IMR-90 (cell line): ENCODE measurements at regions not wholly inside any gene's neighbourhood (a gene's known extent, or its start where the extent isn't known, plus 50 kb on each side); places are given as distances from the start of the nearest gene placed in this dataset.

Experiments used
- ATAC-seq: fragments of 200-7000 bp; cut with Tn5 transposase; 2 replicates; pipeline ENCODE4 v1.9.1; 2020; ENCODE audit warnings: low read depth, mild to moderate bottlenecking, moderate library complexity
- BruUV-seq: library from RNA; stranded (reverse); fragments of 400-500 nt; replicated peaks from 2 replicates; lab custom pipeline; 2021; lab: Mats Ljungman, UMichigan
- CTCF ChIA-PET: fragments of 300-600 bp; formaldehyde crosslinking; extraction: SDS; loops from one replicate; lab custom pipeline; 2021; ENCODE audit warnings: antibody characterized with exemption; lab: Yijun Ruan, JAX
- POLR2A ChIA-PET: fragments of 300-600 bp; sonication (Branson Sonifier 250); formaldehyde crosslinking; loops from one replicate; lab custom pipeline; 2022; ENCODE audit warnings: antibody characterized with exemption; ENCODE audit not compliant: unreplicated experiment; lab: Charles Lee
- DNase-seq: peaks from one replicate; pipeline ENCODE4 v3.0.0; 2013
- H2AFZ ChIP-seq: replicated peaks from 2 replicates; pipeline ENCODE3; 2013; ENCODE audit warnings: low read length, mild to moderate bottlenecking; ENCODE audit not compliant: poor library complexity
- H2AK5ac ChIP-seq: 2 replicates; pipeline ENCODE4 v1.6.1; 2013; ENCODE audit warnings: low read depth, low read length, inconsistent platforms
- H2AK9ac ChIP-seq: replicated peaks from 2 replicates; pipeline ENCODE3; 2013; ENCODE audit warnings: mild to moderate bottlenecking, low read depth, low read length, moderate library complexity; ENCODE audit not compliant: poor library complexity
- H2BK120ac ChIP-seq: 2 replicates; pipeline ENCODE4 v1.6.1; 2013; ENCODE audit warnings: low read depth, low read length, inconsistent platforms
- H2BK15ac ChIP-seq: 3 replicates; pipeline ENCODE4 v1.6.1; 2013; ENCODE audit warnings: low read depth, low read length, inconsistent platforms
- H2BK20ac ChIP-seq: 2 replicates; pipeline ENCODE4 v1.6.1; 2013; ENCODE audit warnings: low read depth, mild to moderate bottlenecking, inconsistent platforms, low read length, moderate library complexity
- H2BK5ac ChIP-seq: 2 replicates; pipeline ENCODE4 v1.6.1; 2013; ENCODE audit warnings: mild to moderate bottlenecking, low read depth, low read length, inconsistent platforms; ENCODE audit not compliant: poor library complexity, severe bottlenecking
- H3K14ac ChIP-seq: replicated peaks from 2 replicates; pipeline ENCODE4 v1.6.1; 2013; ENCODE audit warnings: low read depth, low read length, inconsistent platforms
- H3K18ac ChIP-seq: 2 replicates; pipeline ENCODE4 v1.6.1; 2013; ENCODE audit warnings: low read depth, low read length, control low read depth
- H3K23ac ChIP-seq: 2 replicates; pipeline ENCODE4 v1.6.1; 2013; ENCODE audit warnings: low read depth, low read length, inconsistent platforms
- H3K27ac ChIP-seq: 2 replicates; pipeline ENCODE4 v1.5.1; 2013; ENCODE audit warnings: mild to moderate bottlenecking, control low read depth, low read length; ENCODE audit not compliant: insufficient read depth
- H3K27me3 ChIP-seq: 2 replicates; pipeline ENCODE4 v1.6.1; 2013; ENCODE audit warnings: low read length; ENCODE audit not compliant: control insufficient read depth, insufficient read depth
- H3K36me3 ChIP-seq: 2 replicates; pipeline ENCODE4 v1.6.1; 2013; ENCODE audit warnings: low read length, mixed read lengths; ENCODE audit not compliant: control insufficient read depth, insufficient read depth
- H3K4ac ChIP-seq: 2 replicates; pipeline ENCODE4 v1.6.1; 2013; ENCODE audit warnings: low read depth, low read length, inconsistent platforms
- H3K4me1 ChIP-seq: 2 replicates; pipeline ENCODE4 v1.6.1; 2013; ENCODE audit warnings: low read length, mixed read lengths; ENCODE audit not compliant: control insufficient read depth, insufficient read depth
- H3K4me2 ChIP-seq: 2 replicates; pipeline ENCODE4 v1.6.1; 2013; ENCODE audit warnings: low read depth, mild to moderate bottlenecking, control low read depth, low read length, moderate library complexity
- H3K4me3 ChIP-seq: 2 replicates; pipeline ENCODE4 v1.5.1; 2013; ENCODE audit warnings: low read depth, mild to moderate bottlenecking, control low read depth, low read length, moderate library complexity; ENCODE audit not compliant: insufficient read depth
- H3K56ac ChIP-seq: 2 replicates; pipeline ENCODE4 v1.6.1; 2013; ENCODE audit warnings: low read length, inconsistent platforms; ENCODE audit not compliant: insufficient read depth; ENCODE audit errors: extremely low read depth
- H3K79me1 ChIP-seq, 2 experiments: 2 replicates each; pipeline ENCODE4 v1.6.1; 2013; ENCODE audit warnings: low read length in 2 of 2, inconsistent platforms in 1 of 2, low read depth in 1 of 2
- H3K9ac ChIP-seq: 2 replicates; pipeline ENCODE4 v1.6.1; 2013; ENCODE audit warnings: low read depth, low read length, control low read depth
- H3K9me1 ChIP-seq: 2 replicates; pipeline ENCODE4 v1.6.1; 2013; ENCODE audit warnings: low read length, inconsistent platforms; ENCODE audit not compliant: insufficient read depth
- H3K9me3 ChIP-seq: 2 replicates; pipeline ENCODE4 v1.6.1; 2013; ENCODE audit warnings: low read length; ENCODE audit not compliant: control insufficient read depth, insufficient read depth
- H4K20me1 ChIP-seq: 2 replicates; pipeline ENCODE4 v1.6.1; 2013; ENCODE audit warnings: low read length, inconsistent platforms; ENCODE audit not compliant: insufficient read depth
- H4K5ac ChIP-seq: 2 replicates; pipeline ENCODE4 v1.6.1; 2013; ENCODE audit warnings: mild to moderate bottlenecking, low read depth, low read length, control low read depth
- H4K8ac ChIP-seq, 2 experiments: 2 replicates each; pipeline ENCODE4 v1.6.1; 2013; ENCODE audit warnings: low read depth in 2 of 2, low read length in 2 of 2, control low read depth in 1 of 2, inconsistent platforms in 1 of 2
- H4K91ac ChIP-seq: 2 replicates; pipeline ENCODE4 v1.6.1; 2013; ENCODE audit warnings: low read depth, low read length, inconsistent platforms; ENCODE audit not compliant: insufficient read depth
- BHLHE40 ChIP-seq: fragments of 150-350 bp; IDR thresholded peaks from 2 replicates; pipeline ENCODE4 v1.6.1; 2016; ENCODE audit warnings: mild to moderate bottlenecking, low read depth, low read length
- CEBPB ChIP-seq: IDR thresholded peaks from 2 replicates; pipeline ENCODE4 v1.6.1; 2012; ENCODE audit warnings: low read depth, low read length, improper control_type of control experiment
- FOS ChIP-seq: fragments of 150-350 bp; IDR thresholded peaks from 2 replicates; pipeline ENCODE4 v1.6.1; 2016; ENCODE audit warnings: low read depth, low read length
- POLR2A ChIP-seq: IDR thresholded peaks from 2 replicates; pipeline ENCODE4 v1.6.1; 2012; ENCODE audit warnings: mild to moderate bottlenecking, low read depth, low read length
- RAD21 ChIP-seq: IDR thresholded peaks from 2 replicates; pipeline ENCODE4 v1.6.1; 2012; ENCODE audit warnings: low read length, improper control_type of control experiment
- RCOR1 ChIP-seq: IDR thresholded peaks from 2 replicates; pipeline ENCODE4 v1.6.1; 2012; ENCODE audit warnings: mild to moderate bottlenecking, low read length, improper control_type of control experiment; ENCODE audit not compliant: insufficient replicate concordance
- SMC3 ChIP-seq: fragments of 150-350 bp; IDR thresholded peaks from 2 replicates; pipeline ENCODE4 v1.6.1; 2016; ENCODE audit warnings: low read depth, mild to moderate bottlenecking, antibody characterized with exemption, low read length, moderate library complexity
- WGBS, 2 experiments: methylation state at CpG; one replicate each; pipeline versions ENCODE4 v1.1.5 to v1.1.7; 2013; ENCODE audit warnings: missing lambda C conversion rate in 2 of 2; ENCODE audit not compliant: insufficient read length in 1 of 2; ENCODE audit errors: extremely low coverage in 2 of 2; 5-methylcytosine and 5-hydroxymethylcytosine counted together
- dilution Hi-C: fragments of 300-500 bp; cut with HindIII; formaldehyde crosslinking; loops from one replicate; pipeline ENCODE4 v1.14.3; 2018; ENCODE audit warnings: low sequenced_read_pairs; ENCODE audit not compliant: unreplicated experiment
- in situ Hi-C: fragments of 300-500 bp; cut with MboI; formaldehyde crosslinking; loops from 3 replicates; pipeline ENCODE4 v1.14.3; 2019; ENCODE audit warnings: low sequenced_read_pairs, inconsistent platforms, mixed read lengths
- intact Hi-C: fragments of 100-400 bp; cut with micrococcal nuclease; formaldehyde crosslinking; loops from 2 replicates; pipeline ENCODE4 v1.10.0; 2022

DNA sequence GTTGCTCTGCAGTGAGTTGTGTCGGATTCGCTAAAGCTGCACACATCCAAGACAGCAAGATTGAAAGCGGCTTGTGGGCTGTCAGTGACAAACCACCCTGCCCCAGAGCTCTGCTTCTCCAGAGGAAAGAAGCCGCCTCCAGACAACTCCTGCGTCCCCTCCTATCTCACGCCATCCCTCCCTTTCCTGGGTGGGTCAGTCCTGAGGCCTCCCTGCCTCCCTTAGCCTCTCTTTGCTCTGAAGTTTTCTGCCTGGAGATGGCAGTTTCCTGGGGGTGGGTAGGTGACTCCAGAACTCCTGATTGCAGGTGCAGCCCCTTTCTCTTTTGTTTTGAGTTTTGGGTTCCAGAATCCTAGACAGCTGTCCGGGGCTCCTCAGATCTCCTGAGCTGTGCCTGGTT lies 78.7 kb downstream of the EMX2 start:
- no peak for ATAC-seq
- WGBS, 2 experiments, result no CpG with 5 or more reads among the region's 7 CpGs
- no peak overlapping the region for H3K9ac ChIP-seq

More for the DNA sequence above, 78.7 kb downstream of the EMX2 start:
- dilution Hi-C loops (no loop called here), in situ Hi-C loops (no loop called here), intact Hi-C loops (no loop called here)
- H3K9me1 ChIP-seq, result no peaks in the 10 kb centered on the region
- H3K27ac ChIP-seq, result no peak overlapping the region
- H2BK120ac ChIP-seq, result no peak overlapping the region
- ChIA-PET CTCF (no interaction called here), POLR2A (no interaction called here)
- H4K20me1 ChIP-seq, result no peaks in the 10 kb centered on the region
- H3K36me3 ChIP-seq, result no peaks in the 10 kb centered on the region
- DNase-seq, result no peak
- no peak overlapping the region for H4K91ac ChIP-seq
- H2BK15ac ChIP-seq, result no peak overlapping the region
- no peak overlapping the region for H3K4me3 ChIP-seq
- H2AK9ac ChIP-seq, result no peak overlapping the region
- H3K4ac ChIP-seq, result no peak overlapping the region
- H3K9me3 ChIP-seq, result peaks cover 14% of the 10 kb centered on the region
- TF ChIP-seq SMC3, result no peak
- no peak for TF ChIP-seq RAD21
- no peak for TF ChIP-seq POLR2A
- TF ChIP-seq RCOR1, result no peak
- TF ChIP-seq CEBPB, result no peak
- TF ChIP-seq FOS, result no peak
- no peak for TF ChIP-seq BHLHE40
- no peak overlapping the region for H3K4me2 ChIP-seq
- H2AK5ac ChIP-seq, result no peak overlapping the region
- H4K5ac ChIP-seq, result no peak overlapping the region
- H2BK5ac ChIP-seq, result no peak overlapping the region
- BruUV-seq, result no TSS peak
- H2BK20ac ChIP-seq, result no peak overlapping the region
- no peaks in the 10 kb centered on the region for H3K27me3 ChIP-seq
- H2AFZ ChIP-seq, result no peak overlapping the region
- H3K4me1 ChIP-seq, result no peaks in the 10 kb centered on the region
- H3K79me1 ChIP-seq, result no peaks in the 10 kb centered on the region
- H4K8ac ChIP-seq, result no peak overlapping the region
- no peak overlapping the region for H3K14ac ChIP-seq
- H3K56ac ChIP-seq, result no peak overlapping the region
- H3K23ac ChIP-seq, result no peak overlapping the region
- no peak overlapping the region for H3K18ac ChIP-seq
